ENCODE measurements at regions not wholly inside any gene's neighbourhood (a gene's known extent, or its start where the extent isn't known, plus 50 kb on each side); places are given as distances from the start of the nearest gene placed in this dataset.

DNA sequence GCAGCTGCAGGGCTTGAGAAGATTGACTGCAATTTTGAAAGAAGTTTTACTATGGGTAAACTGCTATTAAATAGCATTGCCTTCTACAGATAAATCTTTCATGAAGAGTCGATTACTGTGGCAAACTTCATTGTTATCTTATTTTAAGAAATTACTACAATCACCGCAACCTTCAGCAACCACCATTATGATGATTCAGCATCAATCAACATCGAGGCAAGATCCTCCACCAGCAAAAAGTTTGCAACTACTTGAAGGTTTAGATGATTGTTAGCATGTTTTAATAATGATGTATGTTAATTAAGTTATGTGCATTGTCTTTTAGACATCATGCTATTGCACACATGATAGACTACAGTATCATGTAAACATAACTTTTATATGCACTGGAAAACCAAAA is 1511.0 kb downstream of the FSTL5 start:
- no peak for TF ChIP-seq POLR2A (IDR thresholded peaks at IDR 0.05; ENCODE audit: borderline replicate concordance, extremely low read depth, insufficient read depth, insufficient read length)
- no peak for TF ChIP-seq CTCF (IDR thresholded peaks at IDR 0.05 in 2 of 3, conservative IDR thresholded peaks at IDR 0.05 in 1 of 3; ENCODE audit: borderline replicate concordance in 1 of 3, insufficient read depth in 1 of 3, low read depth in 2 of 3, low read length in 2 of 3)
- no peak for TF ChIP-seq ZNF274 (IDR thresholded peaks at IDR 0.05; ENCODE audit: low read depth, low read length)
- TF ChIP-seq SRF (IDR thresholded peaks at IDR 0.05; ENCODE audit: low read depth) = no peak
- TF ChIP-seq, protein P1, sequence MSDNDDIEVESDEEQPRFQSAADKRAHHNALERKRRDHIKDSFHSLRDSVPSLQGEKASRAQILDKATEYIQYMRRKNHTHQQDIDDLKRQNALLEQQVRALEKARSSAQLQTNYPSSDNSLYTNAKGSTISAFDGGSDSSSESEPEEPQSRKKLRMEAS (IDR thresholded peaks at IDR 0.05) = no peak
- no peak for TF ChIP-seq POLR2AphosphoS5 (IDR thresholded peaks at IDR 0.05; ENCODE audit: low read depth, low read length)

Measured in HCT116 (cell line).